Erythroblast (primary cell): ENCODE measurements at regions not wholly inside any gene's neighbourhood (a gene's known extent, or its start where the extent isn't known, plus 50 kb on each side); places are given as distances from the start of the nearest gene placed in this dataset.

ENCODE experiments used
- DNase-seq, 2 experiments: peaks; one replicate each; lab custom pipeline; 2025; lab: John Stamatoyannopoulos, UW
- GATA1 ChIP-seq: IDR thresholded peaks from 2 replicates; pipeline ENCODE4 v1.6.1; 2011; ENCODE audit warnings: low read depth, mild to moderate bottlenecking, control low read depth, low read length, moderate library complexity
- POLR2A ChIP-seq: IDR thresholded peaks from 2 replicates; pipeline ENCODE4 v1.6.1; 2011; ENCODE audit warnings: mild to moderate bottlenecking, low read length

- no peak for DNase-seq
- TF ChIP-seq POLR2A: no peak
- TF ChIP-seq GATA1: no peak
These were observed 151.9 kb upstream of the CYRIA start for GRCh38 chr2:16817305-16818202.

GRCh38 chr2:16816522-16816921 is 150.9 kb upstream of the CYRIA start:
- no peak for DNase-seq
- TF ChIP-seq GATA1: no peak
- no peak for TF ChIP-seq POLR2A

GRCh38 chr2:16816016-16816415 is 150.4 kb upstream of the CYRIA start:
- TF ChIP-seq POLR2A (no peak), GATA1 (no peak)
- no peak for DNase-seq

- no peak for TF ChIP-seq POLR2A
- no peak for DNase-seq
These were observed 148.0 kb upstream of the CYRIA start for GRCh38 chr2:16813593-16813992.

- TF ChIP-seq POLR2A (no peak), GATA1 (no peak)
- no peak for DNase-seq
These were observed 132.8 kb upstream of the CYRIA start for GRCh38 chr2:16798472-16798871.

GRCh38 chr2:16791496-16791895 is 125.9 kb upstream of the CYRIA start:
- DNase-seq: no peak
- no peak for TF ChIP-seq POLR2A
- TF ChIP-seq GATA1: no peak

GRCh38 chr2:16785149-16785548 is 119.5 kb upstream of the CYRIA start:
- DNase-seq: no peak
- no peak for TF ChIP-seq POLR2A
- no peak for TF ChIP-seq GATA1

- TF ChIP-seq POLR2A (no peak), GATA1 (no peak)
- DNase-seq: no peak
These were observed 119.0 kb upstream of the CYRIA start for GRCh38 chr2:16784652-16785051.

- no peak for DNase-seq
- no peak for TF ChIP-seq POLR2A
- no peak for TF ChIP-seq GATA1
These were observed 111.7 kb upstream of the CYRIA start for GRCh38 chr2:16777123-16777870.

GRCh38 chr2:16775899-16776231 is 110.2 kb upstream of the CYRIA start:
- TF ChIP-seq GATA1: no peak
- TF ChIP-seq POLR2A: no peak
- no peak for DNase-seq

GRCh38 chr2:16774980-16775898 is 109.6 kb upstream of the CYRIA start:
- DNase-seq: no peak
- TF ChIP-seq POLR2A (no peak), GATA1 (no peak)

- no peak for DNase-seq
- TF ChIP-seq POLR2A (no peak), GATA1 (no peak)
These were observed 108.5 kb upstream of the CYRIA start for GRCh38 chr2:16774091-16774490.

GRCh38 chr2:16773080-16773713 is 107.6 kb upstream of the CYRIA start:
- TF ChIP-seq POLR2A (no peak), GATA1 (no peak)
- DNase-seq: peak; percentile 41 to 59
